Stimulated activated naive CD8-positive, alpha-beta T cell treated with anti-CD3 and anti-CD28 coated beads, Interleukin-15, amount 100 ng/mL, for 72 hours (primary cell): ENCODE measurements at regions not wholly inside any gene's neighbourhood (a gene's known extent, or its start where the extent isn't known, plus 50 kb on each side); places are given as distances from the start of the nearest gene placed in this dataset.
A peak's percentile ranks its signal among the peaks of the same experiment; 100 is the strongest.

Experiments
- ATAC-seq: fragments of 150-1000 bp; cut with Tn5 transposase; 2 replicates; pipeline ENCODE4 v1.10.0; 2021; ENCODE audit warnings: mild to moderate bottlenecking, moderate library complexity
- DNase-seq, 2 donors: peaks; one replicate each; pipeline ENCODE4 v3.0.0; 2021 to 2022
- H3K27ac Mint-ChIP-seq, 2 donors: one replicate each; pipeline ENCODE4 v1.8.0; 2022; ENCODE audit warnings: mild to moderate bottlenecking in 2 of 2, mixed read lengths in 2 of 2, moderate library complexity in 2 of 2
- H3K27me3 Mint-ChIP-seq: one replicate; pipeline ENCODE4 v1.8.0; 2022; ENCODE audit warnings: mixed read lengths
- H3K4me1 Mint-ChIP-seq: one replicate; pipeline ENCODE4 v1.8.0; 2022; ENCODE audit warnings: mild to moderate bottlenecking, mixed read lengths
- H3K4me3 Mint-ChIP-seq, 2 donors: one replicate each; pipeline ENCODE4 v1.8.0; 2022; ENCODE audit warnings: mild to moderate bottlenecking in 2 of 2, mixed read lengths in 2 of 2, moderate library complexity in 1 of 2
- H3K9me3 Mint-ChIP-seq, 2 donors: one replicate each; pipeline ENCODE4 v1.8.0; 2022; ENCODE audit warnings: mixed read lengths in 2 of 2

DNA sequence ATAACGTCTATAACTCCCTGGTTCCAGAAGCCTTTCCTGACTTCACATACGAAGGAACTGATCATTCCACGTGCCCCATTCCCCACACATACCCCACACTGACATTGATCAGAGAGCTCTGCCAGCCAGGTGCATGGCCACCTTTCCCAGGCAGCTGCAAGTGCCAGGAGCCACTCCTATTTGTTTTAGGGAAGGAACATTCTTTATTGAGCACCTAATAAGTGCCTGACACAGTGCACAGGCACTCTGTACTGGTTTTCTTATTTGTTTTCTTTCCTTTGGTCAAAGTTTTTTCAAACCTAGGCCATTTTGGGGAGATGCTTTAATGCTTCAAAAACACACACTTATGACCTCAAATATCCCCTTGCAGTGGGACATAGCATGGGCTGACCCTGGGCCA lies 50.0 kb downstream of the PITPNM2 start:
- no peaks in the 10 kb centered on the region for H3K9me3 Mint-ChIP-seq
- H3K27me3 Mint-ChIP-seq, result no peaks in the 10 kb centered on the region
- H3K4me1 Mint-ChIP-seq, result peaks cover 36% of the 10 kb centered on the region
- ATAC-seq (no peak), DNase-seq (no peak)
- no peak overlapping the region for H3K27ac Mint-ChIP-seq
- H3K4me3 Mint-ChIP-seq, result no peak overlapping the region

DNA sequence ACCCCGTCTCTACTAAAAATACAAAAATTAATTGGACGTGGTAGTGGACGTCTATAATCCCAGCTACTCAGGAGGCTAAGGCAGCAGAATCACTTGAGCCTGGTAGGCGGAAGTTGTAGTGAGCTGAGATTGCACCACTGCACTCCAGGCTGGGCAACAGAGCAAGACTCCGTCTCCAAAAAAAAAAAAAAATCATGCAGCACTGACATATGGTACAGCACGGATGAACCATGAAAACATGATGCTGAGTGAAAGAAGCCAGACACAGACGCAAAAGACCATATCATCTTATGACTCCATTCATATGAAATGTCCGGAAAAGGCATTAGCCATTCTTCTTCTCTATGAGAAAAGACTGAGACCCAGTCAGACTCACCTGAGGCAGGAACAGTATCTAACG lies 50.4 kb downstream of the PITPNM2 start:
- DNase-seq (no peak), ATAC-seq (no peak)
- Mint-ChIP-seq H3K27me3 (no peaks in the 10 kb centered on the region), H3K4me1 (peaks cover 32% of the 10 kb centered on the region), H3K27ac (no peak overlapping the region), H3K9me3 (no peaks in the 10 kb centered on the region), H3K4me3 (no peak overlapping the region)

DNA sequence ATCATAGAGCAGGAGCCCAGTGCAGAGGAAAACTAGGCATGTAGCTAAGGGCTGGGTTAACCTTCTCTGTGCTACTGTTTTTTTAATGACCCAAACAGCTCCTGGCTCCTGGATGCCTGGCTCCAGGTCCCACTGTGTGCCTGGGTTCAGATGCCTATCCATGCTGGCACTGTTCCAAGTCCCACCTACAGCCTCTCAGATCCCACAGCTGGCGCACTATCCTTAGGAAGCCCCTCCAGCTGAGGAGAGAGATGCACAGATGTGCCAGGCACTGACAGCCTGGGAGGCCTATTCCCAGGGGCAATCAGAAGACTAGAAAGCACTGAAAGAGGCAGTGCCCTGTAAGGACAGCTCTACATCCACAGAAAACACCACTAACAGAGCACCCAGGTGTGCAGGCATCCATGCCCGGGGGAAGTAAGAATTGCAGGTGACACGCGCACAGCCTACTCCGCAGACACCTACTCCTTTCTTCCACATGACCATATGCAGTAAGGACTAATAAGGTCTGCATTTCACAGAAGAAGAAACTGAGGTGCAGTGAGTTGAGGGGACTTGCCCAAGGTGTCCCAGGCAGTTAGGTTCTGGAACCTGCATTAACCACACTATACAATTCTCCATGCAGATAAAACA lies 51.2 kb downstream of the PITPNM2 start:
- H3K4me1 Mint-ChIP-seq, result peaks cover 24% of the 10 kb centered on the region
- no peak for DNase-seq
- no peaks in the 10 kb centered on the region for H3K9me3 Mint-ChIP-seq
- H3K27me3 Mint-ChIP-seq, result no peaks in the 10 kb centered on the region
- ATAC-seq, result no peak
- H3K27ac Mint-ChIP-seq, result peak overlapping the region in 1 of 2 donors; percentile 3
- no peak overlapping the region for H3K4me3 Mint-ChIP-seq

DNA sequence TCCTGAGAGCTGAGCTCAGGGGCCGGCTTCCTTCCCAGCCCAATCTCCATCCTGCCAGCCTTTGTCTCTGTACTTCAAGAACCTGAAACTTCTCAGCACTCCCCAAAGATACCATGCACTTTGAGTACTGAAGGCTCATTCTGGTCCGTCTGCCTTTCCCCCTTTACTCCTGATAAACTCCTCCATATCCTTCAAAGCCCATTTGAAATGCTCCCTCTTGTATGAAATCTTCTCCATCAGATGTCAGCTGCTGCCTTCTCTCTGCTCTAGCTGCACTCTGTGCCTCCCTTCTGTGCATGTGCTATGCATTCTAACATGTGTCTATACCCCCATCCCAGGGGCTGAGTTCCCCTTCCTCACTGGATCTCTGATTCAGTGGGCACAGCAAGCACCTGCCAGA lies 52.1 kb downstream of the PITPNM2 start:
- Mint-ChIP-seq H3K9me3 (no peaks in the 10 kb centered on the region), H3K4me3 (no peak overlapping the region), H3K4me1 (peaks cover 17% of the 10 kb centered on the region), H3K27me3 (no peaks in the 10 kb centered on the region), H3K27ac (no peak overlapping the region)
- ATAC-seq (no peak), DNase-seq (no peak)

DNA sequence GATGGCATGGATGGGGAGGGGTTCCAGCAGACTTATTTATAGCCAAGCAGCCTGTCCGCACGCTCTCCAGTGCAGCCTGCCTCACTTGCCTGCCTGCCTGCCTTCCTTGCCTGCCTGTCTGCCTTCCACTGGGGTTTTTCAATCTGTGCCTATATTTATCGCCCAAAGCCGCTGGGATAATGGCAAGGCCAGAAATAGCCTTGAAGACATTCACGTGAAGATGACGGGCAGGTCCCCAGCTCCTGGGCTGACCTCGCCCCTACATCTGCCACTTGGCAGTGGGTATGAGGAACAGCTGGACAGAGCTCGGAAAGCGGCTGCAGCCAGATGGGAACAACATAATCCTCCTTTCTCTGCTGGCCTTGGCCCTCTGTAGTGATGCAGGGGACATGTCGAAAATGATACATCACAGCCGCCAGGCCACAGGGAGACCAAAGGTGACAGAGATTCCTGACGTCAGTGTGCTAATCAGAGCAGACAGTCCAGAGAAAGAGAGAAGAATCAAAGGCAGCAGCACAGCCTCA lies 53.3 kb downstream of the PITPNM2 start:
- ATAC-seq, result no peak
- Mint-ChIP-seq H3K27ac (peak overlapping the region in 1 of 2 donors; percentile 29), H3K9me3 (no peaks in the 10 kb centered on the region), H3K27me3 (no peaks in the 10 kb centered on the region), H3K4me1 (peaks cover 9% of the 10 kb centered on the region), H3K4me3 (no peak overlapping the region)
- DNase-seq, result no peak

DNA sequence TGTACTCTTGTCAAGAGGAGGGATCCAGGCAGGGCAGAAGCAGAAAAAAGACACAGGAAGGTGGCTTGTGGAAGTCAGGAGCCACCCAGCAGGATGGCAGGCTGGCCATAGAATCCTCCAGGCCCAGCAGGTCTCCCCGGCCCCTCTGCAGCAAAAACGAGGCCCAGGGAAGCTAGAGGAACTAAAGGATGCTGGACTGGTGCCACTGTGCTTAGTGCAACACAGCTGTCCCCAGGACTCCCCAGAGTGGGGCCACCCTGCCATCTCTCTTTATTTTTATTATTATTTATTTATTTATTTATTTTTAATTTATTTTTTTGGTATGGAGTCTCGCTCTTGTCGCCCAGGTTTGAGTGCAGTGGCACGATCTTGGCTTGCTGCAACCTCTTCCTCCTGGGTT lies 54.1 kb downstream of the PITPNM2 start:
- no peak for DNase-seq
- H3K4me3 Mint-ChIP-seq, result no peak overlapping the region
- no peak for ATAC-seq
- H3K27ac Mint-ChIP-seq, result no peak overlapping the region
- H3K4me1 Mint-ChIP-seq, result peaks cover 4% of the 10 kb centered on the region
- H3K9me3 Mint-ChIP-seq, result no peaks in the 10 kb centered on the region
- H3K27me3 Mint-ChIP-seq, result no peaks in the 10 kb centered on the region

DNA sequence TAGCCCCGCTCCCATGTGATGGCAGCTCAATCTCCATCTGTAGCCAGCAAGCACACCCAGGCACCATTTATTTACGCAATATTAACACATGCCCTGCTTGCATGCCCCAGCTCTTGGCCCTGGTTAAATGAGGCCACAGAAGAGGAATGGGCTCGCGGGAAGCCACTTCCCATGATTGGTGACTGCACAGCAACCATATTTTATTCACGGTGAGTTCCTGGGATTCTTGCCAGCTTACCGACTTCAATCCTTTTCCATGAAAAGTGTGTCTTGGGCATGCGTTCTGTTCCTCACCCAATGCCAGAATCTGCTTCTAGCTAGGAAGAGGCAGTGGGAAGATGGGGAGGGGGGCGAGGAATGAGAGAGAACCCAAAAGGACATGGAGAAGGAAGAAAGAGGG lies 54.7 kb downstream of the PITPNM2 start:
- DNase-seq, result no peak
- Mint-ChIP-seq H3K4me3 (no peak overlapping the region), H3K9me3 (no peaks in the 10 kb centered on the region), H3K4me1 (peaks cover 8% of the 10 kb centered on the region), H3K27me3 (no peaks in the 10 kb centered on the region), H3K27ac (no peak overlapping the region)
- ATAC-seq, result no peak

DNA sequence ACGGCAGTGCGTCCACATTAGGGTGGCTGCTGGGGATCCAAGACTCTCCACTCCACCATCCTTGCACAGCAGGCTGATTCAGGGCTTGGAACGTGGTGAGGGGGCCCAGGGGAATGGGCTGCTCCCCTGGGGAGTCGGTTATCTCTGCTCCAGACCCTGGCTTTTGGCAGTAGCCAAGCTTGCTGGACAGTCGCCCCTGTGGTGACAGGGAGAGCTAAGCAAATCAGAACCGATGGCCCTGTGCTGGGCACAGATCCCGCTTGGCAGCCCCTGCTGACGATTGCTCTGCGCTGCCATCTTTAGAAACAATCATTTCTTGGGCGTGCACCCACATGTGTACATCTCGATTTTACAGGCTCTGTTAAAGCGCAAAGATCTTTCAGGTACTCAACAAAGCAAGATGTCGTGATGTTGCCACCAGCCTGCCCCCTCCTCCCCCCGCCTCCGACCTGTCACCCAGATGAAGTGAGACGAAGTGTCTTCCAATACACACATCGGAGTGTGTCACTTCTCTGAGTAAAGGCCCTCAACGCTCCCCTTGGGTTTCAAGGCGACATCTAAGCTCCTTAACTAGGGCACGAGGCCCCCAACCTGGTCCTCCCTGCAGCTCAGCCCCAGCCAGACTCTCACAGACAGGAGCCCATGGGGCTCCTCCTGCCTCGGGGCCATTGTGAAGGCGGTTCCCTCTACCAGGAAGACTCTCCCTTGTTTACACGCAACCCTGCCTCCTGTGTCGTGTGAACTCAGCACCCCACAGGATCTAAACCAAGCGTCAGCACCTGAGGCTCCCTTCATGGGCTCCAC lies 55.6 kb downstream of the PITPNM2 start:
- H3K4me3 Mint-ChIP-seq, result no peak overlapping the region
- peaks cover 8% of the 10 kb centered on the region for H3K4me1 Mint-ChIP-seq
- no peak for DNase-seq
- H3K9me3 Mint-ChIP-seq, result no peaks in the 10 kb centered on the region
- H3K27ac Mint-ChIP-seq, result peak overlapping the region in 1 of 2 donors; percentile 2
- no peaks in the 10 kb centered on the region for H3K27me3 Mint-ChIP-seq
- no peak for ATAC-seq

DNA sequence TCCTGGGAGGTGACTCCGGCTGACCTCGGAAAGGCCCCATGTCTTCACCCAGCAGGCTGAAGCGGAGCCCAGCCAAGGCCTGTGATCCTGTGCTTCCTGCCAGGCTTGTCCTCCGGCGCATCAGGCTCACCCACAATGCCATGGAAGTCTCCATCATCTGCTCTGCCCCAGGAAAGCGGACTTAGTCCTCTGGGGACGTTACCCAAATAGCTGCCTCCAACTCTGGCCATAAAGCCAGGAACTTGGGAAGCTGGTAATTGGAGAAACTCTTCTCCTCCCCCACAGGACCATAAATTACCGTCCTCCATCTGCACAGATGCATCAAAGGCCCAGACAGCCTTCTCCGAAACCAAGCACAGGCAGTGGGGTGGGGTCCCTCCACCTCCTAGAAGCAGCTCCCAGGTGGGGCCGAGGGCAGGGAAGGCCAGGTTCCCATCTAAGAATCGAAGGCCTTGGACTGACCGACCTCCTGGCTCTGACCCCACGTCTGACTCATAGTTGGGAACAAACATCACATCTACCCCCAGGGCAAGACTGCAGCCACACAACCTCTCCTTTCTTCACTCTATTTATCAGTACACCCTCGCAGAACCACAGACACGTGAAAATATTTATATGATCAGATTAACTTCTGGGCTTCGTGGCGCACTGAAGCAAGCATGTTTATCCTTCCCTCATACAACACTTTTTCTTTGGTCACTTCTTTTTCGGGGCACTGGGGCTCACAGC lies 56.4 kb downstream of the PITPNM2 start:
- H3K9me3 Mint-ChIP-seq, result no peaks in the 10 kb centered on the region
- peaks cover 16% of the 10 kb centered on the region for H3K4me1 Mint-ChIP-seq
- no peaks in the 10 kb centered on the region for H3K27me3 Mint-ChIP-seq
- DNase-seq (no peak), ATAC-seq (no peak)
- no peak overlapping the region for H3K4me3 Mint-ChIP-seq
- peak overlapping the region in 1 of 2 donors; percentile 2 for H3K27ac Mint-ChIP-seq

DNA sequence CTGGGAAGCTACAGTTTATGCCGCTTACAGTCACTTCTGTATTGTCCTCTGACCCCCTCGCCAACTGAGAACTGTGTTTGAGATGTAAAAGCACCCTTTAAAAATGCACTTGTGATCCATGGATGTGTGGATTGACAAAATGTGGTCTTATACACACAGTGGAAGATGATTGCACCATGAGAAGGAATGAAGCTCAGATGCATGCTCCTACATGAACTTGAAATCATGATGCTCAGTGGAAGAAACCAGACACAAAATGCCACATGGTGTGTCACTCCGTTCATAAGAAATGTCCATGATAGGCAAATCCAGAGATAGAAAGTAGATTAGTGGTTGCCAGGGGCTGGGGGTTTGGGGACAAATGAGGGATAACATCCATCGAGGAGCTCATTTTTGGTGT lies 58.0 kb downstream of the PITPNM2 start:
- Mint-ChIP-seq H3K27me3 (no peaks in the 10 kb centered on the region), H3K4me1 (peaks cover 26% of the 10 kb centered on the region), H3K4me3 (no peak overlapping the region), H3K27ac (no peak overlapping the region), H3K9me3 (no peaks in the 10 kb centered on the region)
- ATAC-seq (no peak), DNase-seq (no peak)

DNA sequence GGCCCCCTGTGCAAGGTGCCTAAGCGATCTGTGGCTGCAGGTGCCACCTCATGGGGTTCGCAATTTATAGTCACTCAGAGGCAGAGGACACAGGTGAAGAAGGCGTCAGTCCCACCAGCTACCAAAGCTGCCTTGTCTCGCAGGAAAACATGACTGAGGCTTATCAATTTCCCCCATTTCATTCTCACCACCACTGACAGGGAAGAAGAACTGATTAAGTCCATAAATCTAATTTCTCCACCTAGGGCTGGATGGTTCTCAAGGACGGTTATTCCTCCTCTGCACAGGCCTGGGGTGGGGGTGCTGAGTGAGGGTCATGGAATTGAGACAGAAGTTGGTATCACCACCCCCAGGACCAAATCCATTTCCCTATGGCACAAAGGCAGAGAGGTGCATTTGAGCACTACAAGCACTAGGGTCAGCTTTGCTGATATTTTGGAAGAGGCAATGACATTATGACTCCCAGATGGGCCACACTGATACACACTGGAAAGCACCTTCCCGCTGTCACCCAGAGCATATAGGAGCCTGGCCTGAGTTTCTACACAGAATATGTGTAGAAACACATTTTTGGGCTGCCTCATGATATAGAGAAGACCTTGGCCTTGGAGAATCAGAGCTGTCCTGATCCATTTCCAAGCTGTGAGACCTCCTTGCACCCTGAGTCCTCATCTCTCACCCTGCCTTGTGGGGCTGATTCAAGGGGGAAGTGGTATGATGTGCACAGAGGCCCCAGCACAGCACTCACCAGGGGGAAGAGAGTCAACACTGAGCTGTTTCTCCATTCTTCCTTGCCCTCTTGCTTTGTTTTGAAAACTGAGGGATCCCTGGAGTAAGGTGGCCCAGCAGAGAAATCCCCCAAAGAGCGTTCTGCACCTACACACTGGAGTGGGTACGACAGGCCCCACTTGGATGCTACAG lies 59.4 kb downstream of the PITPNM2 start:
- H3K4me3 Mint-ChIP-seq, result no peak overlapping the region
- ATAC-seq (no peak), DNase-seq (no peak)
- peak overlapping the region in 1 of 2 donors; percentile 61 for H3K27ac Mint-ChIP-seq
- no peaks in the 10 kb centered on the region for H3K9me3 Mint-ChIP-seq
- no peaks in the 10 kb centered on the region for H3K27me3 Mint-ChIP-seq
- peaks cover 26% of the 10 kb centered on the region for H3K4me1 Mint-ChIP-seq

DNA sequence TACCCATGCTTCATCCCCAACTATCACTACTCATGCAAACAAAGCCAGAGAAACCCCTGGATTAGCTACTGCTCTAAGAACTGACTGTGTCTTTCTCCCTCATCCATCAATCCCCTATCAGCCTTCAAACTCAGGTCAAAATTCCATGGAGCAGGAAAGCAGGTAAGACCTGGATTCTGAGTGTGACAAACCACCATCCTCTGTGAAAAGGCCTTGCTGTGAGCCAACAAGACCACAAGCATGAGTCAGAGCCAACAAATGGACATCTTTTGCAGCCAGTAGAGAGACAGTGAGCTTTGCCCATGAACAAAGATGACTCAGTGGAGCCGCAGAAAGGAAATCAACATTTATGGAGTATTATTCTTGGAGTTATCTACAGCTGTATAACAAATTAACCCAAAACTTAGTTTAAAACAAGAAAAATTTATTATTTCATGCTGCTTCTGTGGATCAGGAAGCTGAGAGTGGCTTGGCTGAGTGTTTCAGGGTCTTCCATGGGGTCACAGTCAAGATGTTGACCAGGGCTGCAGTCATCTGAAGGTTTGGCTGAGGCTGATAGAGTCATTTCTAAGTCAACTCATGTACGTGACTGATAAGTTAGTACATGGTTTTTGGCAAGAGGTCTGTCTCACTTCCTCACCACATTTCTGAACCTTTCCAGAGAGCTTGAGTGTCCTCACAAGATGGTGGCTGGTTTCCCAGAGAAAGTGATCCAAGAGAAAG lies 61.1 kb downstream of the PITPNM2 start:
- Mint-ChIP-seq H3K4me3 (no peak overlapping the region), H3K4me1 (peaks cover 40% of the 10 kb centered on the region), H3K9me3 (no peaks in the 10 kb centered on the region), H3K27me3 (no peaks in the 10 kb centered on the region), H3K27ac (no peak overlapping the region)
- peak; percentile 71 for ATAC-seq
- no peak for DNase-seq

DNA sequence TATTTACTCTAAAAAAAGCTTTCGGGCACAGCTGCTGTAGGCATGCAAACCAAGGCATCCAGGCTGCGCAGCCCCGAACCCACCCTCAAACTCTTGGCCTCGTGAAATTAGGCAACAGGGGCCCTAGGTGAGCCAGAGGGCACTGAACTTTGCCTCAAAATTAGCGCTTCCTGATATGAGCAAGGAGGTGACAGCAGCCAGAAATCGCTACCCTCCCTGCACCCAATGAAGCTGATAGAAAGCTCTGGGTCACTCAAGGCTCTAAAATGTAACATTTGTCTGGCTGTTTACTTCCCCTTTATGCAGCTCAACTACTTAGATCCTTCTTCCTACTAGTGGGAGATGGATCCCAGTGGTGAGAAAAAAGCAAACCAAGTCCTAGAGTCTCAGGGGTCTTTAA lies 61.8 kb downstream of the PITPNM2 start:
- no peaks in the 10 kb centered on the region for H3K9me3 Mint-ChIP-seq
- no peak overlapping the region for H3K4me3 Mint-ChIP-seq
- DNase-seq (no peak), ATAC-seq (no peak)
- H3K4me1 Mint-ChIP-seq, result peaks cover 40% of the 10 kb centered on the region
- no peak overlapping the region for H3K27ac Mint-ChIP-seq
- no peaks in the 10 kb centered on the region for H3K27me3 Mint-ChIP-seq

DNA sequence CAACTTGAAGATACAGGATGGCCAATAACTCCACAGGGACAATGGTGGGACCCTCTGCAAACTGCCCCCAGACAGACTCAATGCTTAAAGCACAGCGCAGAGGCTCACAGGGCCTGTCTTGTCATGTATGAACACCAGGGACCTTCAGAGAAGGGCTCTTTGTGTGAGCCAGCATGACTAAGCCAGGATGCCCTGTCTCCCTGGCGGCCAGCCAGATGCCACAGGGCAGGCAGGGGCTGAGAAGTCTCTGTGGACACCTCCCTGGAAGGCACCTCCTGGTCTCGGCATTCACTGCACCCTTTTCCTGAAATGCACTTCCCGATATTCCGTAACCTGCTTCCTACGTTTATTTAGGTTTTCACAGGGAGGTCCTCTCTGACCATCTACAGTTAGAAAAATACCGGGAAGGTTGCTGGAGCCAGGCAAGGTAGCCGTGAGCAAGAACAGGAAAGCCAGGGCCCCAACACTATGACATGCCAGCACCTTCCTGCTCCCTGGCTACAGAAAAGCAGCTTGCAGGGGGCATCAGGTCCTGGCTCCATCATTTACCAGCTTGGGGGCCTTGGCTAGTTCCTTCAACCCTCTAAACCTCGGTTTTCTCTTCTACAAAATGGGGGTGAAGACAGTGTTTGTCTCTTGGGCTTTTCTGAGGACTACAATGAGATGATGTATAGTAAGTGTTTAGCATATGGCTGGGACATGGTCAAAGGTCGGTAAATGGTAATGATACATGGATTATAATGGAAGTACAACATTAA lies 65.0 kb downstream of the PITPNM2 start:
- H3K4me1 Mint-ChIP-seq, result peaks cover 38% of the 10 kb centered on the region
- no peak overlapping the region for H3K4me3 Mint-ChIP-seq
- H3K27ac Mint-ChIP-seq, result peak overlapping the region in 1 of 2 donors; percentile 51
- no peaks in the 10 kb centered on the region for H3K9me3 Mint-ChIP-seq
- H3K27me3 Mint-ChIP-seq, result no peaks in the 10 kb centered on the region
- ATAC-seq (peak; percentile 72), DNase-seq (peak in 1 of 2 donors; percentile 25)
